ENCODE measurements at regions not wholly inside any gene's neighbourhood (a gene's known extent, or its start where the extent isn't known, plus 50 kb on each side); places are given as distances from the start of the nearest gene placed in this dataset.

DNA sequence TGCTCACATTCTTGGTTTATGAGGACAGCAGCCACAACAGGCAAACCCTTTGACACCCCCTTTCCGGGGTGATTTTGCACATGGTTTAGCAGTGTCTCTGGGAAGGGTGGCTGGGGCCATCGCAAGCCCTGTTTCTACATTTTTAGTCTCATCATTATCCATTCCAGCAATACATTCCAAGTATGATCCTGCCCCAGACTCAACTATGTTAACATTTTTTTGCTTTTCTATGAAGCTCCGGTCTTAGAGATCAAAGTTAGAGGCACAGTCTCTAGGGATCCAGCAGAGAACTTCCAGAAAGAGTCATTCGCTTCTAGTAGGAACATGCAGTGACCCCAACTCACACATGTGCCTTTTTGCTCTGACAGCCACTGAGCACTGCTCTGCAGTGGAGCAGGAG lies 130.9 kb downstream of the TBX5 start:
- Mint-ChIP-seq H3K4me1 (no peaks in the 10 kb centered on the region), H3K36me3 (ENCODE audit: low read depth) (no peaks in the 10 kb centered on the region), H3K4me3 (no peak overlapping the region), H3K27me3 (peaks cover 8% of the 10 kb centered on the region), H3K9me3 (ENCODE audit: low read depth) (no peaks in the 10 kb centered on the region), H3K27ac (no peak overlapping the region)
- ChIA-PET POLR2A (no interaction called here), CTCF (no interaction called here)
- intact Hi-C loops (cut with DNase I, micrococcal nuclease): no loop called here
- ATAC-seq (no peak), DNase-seq (no peak)

DNA sequence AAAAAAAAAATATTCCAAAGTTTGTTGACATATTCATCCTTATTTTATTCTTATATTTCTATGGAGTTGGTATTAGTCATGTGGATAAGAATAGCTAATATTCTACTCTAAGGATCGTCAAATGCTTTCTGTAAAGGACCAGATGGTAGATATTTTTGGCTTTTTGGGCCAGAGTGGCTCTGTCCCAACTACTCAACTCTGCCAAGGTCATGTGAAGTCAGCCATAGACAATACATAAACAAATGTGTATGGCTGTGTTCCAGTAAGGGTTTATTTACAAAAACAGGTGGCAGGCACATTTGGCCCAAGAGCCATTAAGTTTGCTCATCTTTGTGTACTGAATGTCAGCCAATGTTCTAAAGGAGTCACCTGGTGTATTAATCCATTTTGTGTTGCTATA lies 131.8 kb downstream of the TBX5 start:
- H3K4me3 Mint-ChIP-seq: no peak overlapping the region
- ChIA-PET CTCF (no interaction called here), POLR2A (no interaction called here)
- H3K36me3 Mint-ChIP-seq (ENCODE audit: low read depth): no peaks in the 10 kb centered on the region
- H3K4me1 Mint-ChIP-seq: no peaks in the 10 kb centered on the region
- peaks cover 7% of the 10 kb centered on the region for H3K27me3 Mint-ChIP-seq
- no peak overlapping the region for H3K27ac Mint-ChIP-seq
- intact Hi-C loops (cut with DNase I, micrococcal nuclease): no loop called here
- DNase-seq: no peak
- no peaks in the 10 kb centered on the region for H3K9me3 Mint-ChIP-seq (ENCODE audit: low read depth)
- ATAC-seq: no peak

DNA sequence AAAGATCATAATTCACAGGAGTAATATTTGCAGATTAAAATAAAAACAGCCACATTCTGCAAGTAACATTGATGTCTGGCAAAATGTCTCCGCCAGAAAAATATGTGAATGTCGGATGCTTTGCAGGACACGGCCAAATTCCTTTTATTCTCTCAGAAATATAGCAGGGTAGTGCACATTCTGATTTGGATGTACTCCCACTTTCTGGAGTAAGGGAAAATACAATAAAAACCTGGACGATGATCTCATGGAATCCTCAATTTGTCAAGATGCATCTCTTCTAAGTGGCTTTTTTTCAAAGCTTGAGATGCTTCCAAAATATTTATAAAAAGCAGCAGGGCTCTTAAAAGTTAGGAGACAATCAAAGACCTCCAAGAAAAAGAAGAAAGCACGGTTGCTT lies 133.3 kb downstream of the TBX5 start:
- ChIA-PET CTCF (no interaction called here), POLR2A (no interaction called here)
- DNase-seq (no peak), ATAC-seq (no peak)
- H3K27ac Mint-ChIP-seq: no peak overlapping the region
- H3K4me1 Mint-ChIP-seq: no peaks in the 10 kb centered on the region
- H3K27me3 Mint-ChIP-seq: peaks cover 8% of the 10 kb centered on the region
- intact Hi-C loops (cut with DNase I, micrococcal nuclease): no loop called here
- no peaks in the 10 kb centered on the region for H3K36me3 Mint-ChIP-seq (ENCODE audit: low read depth)
- no peak overlapping the region for H3K4me3 Mint-ChIP-seq
- H3K9me3 Mint-ChIP-seq (ENCODE audit: low read depth): no peaks in the 10 kb centered on the region

DNA sequence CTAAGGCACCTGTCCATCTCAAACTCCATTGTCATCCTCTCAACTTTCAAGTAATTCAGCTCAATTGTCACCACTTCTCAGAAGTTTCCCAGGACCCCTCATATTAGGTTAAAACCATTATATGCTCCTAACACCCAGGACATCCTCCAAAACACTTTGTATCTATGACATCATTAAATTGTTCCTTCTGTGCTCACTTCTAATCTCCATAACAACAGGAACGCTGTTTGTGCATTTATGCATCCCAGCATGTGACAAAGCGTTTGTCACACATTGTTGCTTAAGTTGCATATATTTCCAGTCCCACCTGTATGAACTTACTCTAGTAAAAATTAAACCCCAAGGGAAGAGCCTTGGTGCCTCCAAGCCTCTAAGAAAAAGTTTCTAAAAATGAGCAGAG lies 133.9 kb downstream of the TBX5 start:
- Mint-ChIP-seq H3K27ac (no peak overlapping the region), H3K36me3 (ENCODE audit: low read depth) (no peaks in the 10 kb centered on the region), H3K4me1 (no peaks in the 10 kb centered on the region), H3K27me3 (peaks cover 8% of the 10 kb centered on the region), H3K9me3 (ENCODE audit: low read depth) (no peaks in the 10 kb centered on the region), H3K4me3 (no peak overlapping the region)
- DNase-seq (no peak), ATAC-seq (no peak)
- ChIA-PET POLR2A (no interaction called here), CTCF (no interaction called here)
- intact Hi-C loops (cut with DNase I, micrococcal nuclease): no loop called here

DNA sequence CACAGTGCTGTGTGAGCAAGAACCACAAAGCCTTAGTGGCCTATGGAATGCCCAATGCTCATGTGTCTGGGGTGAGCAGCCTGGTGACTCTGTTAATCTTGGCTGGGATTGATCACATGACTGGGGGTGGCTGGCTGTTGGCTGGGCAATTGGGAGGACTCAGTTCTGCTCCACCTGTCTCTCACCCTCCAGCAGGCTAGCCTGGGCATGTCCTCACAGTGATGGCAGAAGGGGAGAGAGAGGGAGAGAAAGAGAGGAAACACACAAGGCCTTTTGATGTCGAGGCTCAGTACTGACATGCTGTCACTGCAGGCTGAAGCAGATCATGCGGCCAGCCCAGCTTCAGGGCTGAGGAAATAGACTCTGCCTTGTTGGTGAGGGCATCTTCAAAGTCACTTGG lies 136.8 kb downstream of the TBX5 start:
- ATAC-seq (no peak), DNase-seq (no peak)
- Mint-ChIP-seq H3K9me3 (ENCODE audit: low read depth) (no peaks in the 10 kb centered on the region), H3K4me3 (no peak overlapping the region), H3K27me3 (peaks cover 6% of the 10 kb centered on the region), H3K27ac (no peak overlapping the region), H3K36me3 (ENCODE audit: low read depth) (no peaks in the 10 kb centered on the region), H3K4me1 (no peaks in the 10 kb centered on the region)
- CTCF ChIA-PET: no interaction called here
- POLR2A ChIA-PET: no interaction called here
- intact Hi-C loops (cut with DNase I, micrococcal nuclease): no loop called here

DNA sequence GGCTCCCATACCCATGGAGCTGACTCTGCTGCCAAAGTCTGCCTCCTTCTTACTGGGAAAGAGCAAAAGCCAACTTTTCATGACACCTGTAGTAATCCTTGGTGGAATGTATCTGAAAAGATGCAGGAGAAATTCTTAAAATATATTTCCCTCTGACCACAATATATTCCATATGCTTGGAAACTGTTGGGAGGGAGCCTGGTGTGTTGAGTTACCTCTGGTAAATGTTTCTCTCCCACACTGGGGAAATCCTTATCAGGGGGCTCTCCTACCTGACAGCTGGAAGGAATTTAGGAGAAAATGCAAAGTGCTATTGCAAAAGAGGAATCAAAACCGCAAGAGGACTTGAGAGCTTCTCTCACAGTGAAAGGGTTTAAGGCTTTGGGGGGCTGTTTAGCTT lies 139.4 kb downstream of the TBX5 start:
- Mint-ChIP-seq H3K4me3 (no peak overlapping the region), H3K27ac (no peak overlapping the region), H3K36me3 (ENCODE audit: low read depth) (no peaks in the 10 kb centered on the region), H3K9me3 (ENCODE audit: low read depth) (no peaks in the 10 kb centered on the region), H3K4me1 (no peaks in the 10 kb centered on the region), H3K27me3 (peaks cover 6% of the 10 kb centered on the region)
- DNase-seq (no peak), ATAC-seq (no peak)
- intact Hi-C loops (cut with DNase I, micrococcal nuclease): no loop called here
- ChIA-PET POLR2A (no interaction called here), CTCF (no interaction called here)

DNA sequence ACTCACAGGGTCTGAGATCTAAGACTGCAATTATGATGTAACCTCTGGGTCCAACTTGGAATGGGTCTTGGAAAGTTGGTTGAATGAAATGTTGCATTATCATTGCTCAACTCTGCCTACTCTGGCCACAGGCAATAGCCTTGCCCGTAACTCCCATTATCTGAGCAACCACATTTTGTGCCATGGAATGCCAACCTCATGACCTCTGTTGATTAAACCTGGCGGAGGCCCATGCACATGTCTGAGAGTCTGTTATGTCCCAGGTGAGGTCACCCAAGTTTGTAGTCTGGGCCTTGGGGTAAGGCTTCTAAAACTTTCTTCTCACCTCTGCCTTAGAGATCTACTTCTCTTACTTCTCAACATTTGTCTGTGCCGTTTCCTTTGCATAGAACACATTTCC lies 140.9 kb downstream of the TBX5 start:
- H3K36me3 Mint-ChIP-seq (ENCODE audit: low read depth): no peaks in the 10 kb centered on the region
- ATAC-seq: no peak
- intact Hi-C loops (cut with DNase I, micrococcal nuclease): no loop called here
- ChIA-PET CTCF (no interaction called here), POLR2A (no interaction called here)
- no peak for DNase-seq
- H3K4me1 Mint-ChIP-seq: no peaks in the 10 kb centered on the region
- no peaks in the 10 kb centered on the region for H3K9me3 Mint-ChIP-seq (ENCODE audit: low read depth)
- H3K27me3 Mint-ChIP-seq: peaks cover 3% of the 10 kb centered on the region
- H3K4me3 Mint-ChIP-seq: no peak overlapping the region
- no peak overlapping the region for H3K27ac Mint-ChIP-seq

DNA sequence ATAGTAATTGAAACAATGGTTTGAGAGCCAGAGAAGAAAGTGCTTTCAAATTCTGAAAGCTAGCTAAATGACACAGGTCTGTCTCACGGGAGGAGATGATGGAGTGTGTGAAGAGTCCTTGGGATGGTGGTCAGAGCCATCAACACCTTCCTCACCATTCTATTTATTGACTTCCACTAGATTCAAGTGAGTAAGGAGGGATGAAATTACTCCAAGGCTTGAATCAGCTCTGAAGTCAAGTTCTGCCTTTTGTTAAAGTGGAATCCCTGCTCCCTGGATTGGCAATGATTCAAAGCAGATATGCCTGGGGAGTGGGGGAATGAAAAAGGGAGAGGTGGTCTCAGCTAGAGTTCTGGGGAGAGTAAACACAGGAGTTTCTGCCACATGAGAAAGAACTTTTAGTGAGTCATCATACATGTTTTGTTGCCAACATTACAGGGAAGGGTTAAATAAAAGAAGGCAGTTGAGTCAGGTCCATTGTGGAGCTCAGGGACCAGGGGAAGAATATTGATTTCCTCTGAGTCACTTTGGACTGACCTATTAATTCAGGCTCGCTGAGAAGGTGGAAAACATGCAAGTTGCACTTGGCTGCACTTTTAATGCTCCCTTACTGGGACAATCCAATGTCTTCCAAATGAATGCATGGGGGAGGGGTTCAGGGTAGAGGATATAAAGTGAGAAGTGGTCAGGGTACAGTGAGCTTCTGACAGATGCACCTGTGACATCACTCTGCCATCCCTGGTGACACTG lies 142.7 kb downstream of the TBX5 start:
- no peak overlapping the region for H3K4me3 Mint-ChIP-seq
- H3K27me3 Mint-ChIP-seq: no peaks in the 10 kb centered on the region
- DNase-seq (no peak), ATAC-seq (no peak)
- H3K9me3 Mint-ChIP-seq (ENCODE audit: low read depth): no peaks in the 10 kb centered on the region
- no peaks in the 10 kb centered on the region for H3K36me3 Mint-ChIP-seq (ENCODE audit: low read depth)
- ChIA-PET CTCF (interaction anchor here (0.7 kb wide), 1 partner anchor 245 kb away, joined by 4 read pairs; no protein-coding TSS in a partner anchor), POLR2A (no interaction called here)
- no peak overlapping the region for H3K27ac Mint-ChIP-seq
- H3K4me1 Mint-ChIP-seq: no peaks in the 10 kb centered on the region
- intact Hi-C loops (cut with DNase I, micrococcal nuclease): no loop called here

DNA sequence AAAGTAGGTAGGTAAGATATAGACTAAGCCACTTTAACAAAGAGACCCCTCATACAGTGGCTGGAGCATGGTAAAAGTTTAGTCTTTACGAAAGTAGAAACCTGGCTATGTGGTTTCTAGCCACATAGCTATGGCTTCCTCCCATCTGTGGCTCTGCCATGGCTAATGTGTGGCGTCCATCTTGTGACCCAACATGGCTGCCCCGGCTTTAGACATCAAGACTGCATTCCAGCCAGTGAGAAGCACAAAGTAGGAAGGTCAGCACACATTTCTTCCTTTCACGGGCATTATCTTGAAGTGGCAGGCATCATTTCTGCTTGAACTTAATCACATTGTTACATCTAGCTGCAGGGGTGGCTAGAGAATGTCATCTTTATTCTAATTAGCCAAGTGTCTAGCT lies 148.3 kb downstream of the TBX5 start:
- CTCF ChIA-PET: no interaction called here
- intact Hi-C loops (cut with DNase I, micrococcal nuclease): no loop called here
- no peak overlapping the region for H3K27ac Mint-ChIP-seq

DNA sequence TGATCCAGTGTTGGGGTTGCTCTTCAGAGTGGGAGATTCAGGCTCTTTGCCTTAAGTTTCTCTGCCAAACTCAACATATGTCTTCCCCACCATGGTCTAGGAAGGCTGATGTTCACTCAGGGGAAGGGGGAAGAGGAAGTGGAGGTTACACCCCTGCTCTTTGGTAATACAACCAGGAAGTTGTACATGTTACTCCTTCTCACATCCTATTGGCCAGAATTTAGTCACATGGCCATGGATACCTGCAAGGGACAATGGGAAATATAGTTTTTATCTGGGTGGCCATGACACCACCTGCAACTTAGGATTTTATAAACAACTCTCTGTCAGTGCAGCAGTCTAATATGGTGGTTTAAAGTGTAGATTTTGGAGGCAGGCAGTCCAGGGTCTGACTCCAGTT lies 150.9 kb downstream of the TBX5 start:
- ATAC-seq: no peak
- ChIA-PET CTCF (no interaction called here), POLR2A (no interaction called here)
- intact Hi-C loops (cut with DNase I, micrococcal nuclease): no loop called here
- Mint-ChIP-seq H3K27me3 (peaks cover 9% of the 10 kb centered on the region), H3K4me1 (no peaks in the 10 kb centered on the region), H3K9me3 (ENCODE audit: low read depth) (peaks cover 6% of the 10 kb centered on the region), H3K27ac (no peak overlapping the region), H3K36me3 (ENCODE audit: low read depth) (no peaks in the 10 kb centered on the region), H3K4me3 (no peak overlapping the region)
- DNase-seq: no peak

More for the DNA sequence above, 148.3 kb downstream of the TBX5 start:
- Mint-ChIP-seq H3K36me3 (ENCODE audit: low read depth) (no peaks in the 10 kb centered on the region), H3K9me3 (ENCODE audit: low read depth) (peaks cover 6% of the 10 kb centered on the region), H3K27me3 (peaks cover 9% of the 10 kb centered on the region), H3K4me3 (no peak overlapping the region), H3K4me1 (no peaks in the 10 kb centered on the region)
- ATAC-seq (no peak), DNase-seq (no peak)
- POLR2A ChIA-PET: no interaction called here

DNA sequence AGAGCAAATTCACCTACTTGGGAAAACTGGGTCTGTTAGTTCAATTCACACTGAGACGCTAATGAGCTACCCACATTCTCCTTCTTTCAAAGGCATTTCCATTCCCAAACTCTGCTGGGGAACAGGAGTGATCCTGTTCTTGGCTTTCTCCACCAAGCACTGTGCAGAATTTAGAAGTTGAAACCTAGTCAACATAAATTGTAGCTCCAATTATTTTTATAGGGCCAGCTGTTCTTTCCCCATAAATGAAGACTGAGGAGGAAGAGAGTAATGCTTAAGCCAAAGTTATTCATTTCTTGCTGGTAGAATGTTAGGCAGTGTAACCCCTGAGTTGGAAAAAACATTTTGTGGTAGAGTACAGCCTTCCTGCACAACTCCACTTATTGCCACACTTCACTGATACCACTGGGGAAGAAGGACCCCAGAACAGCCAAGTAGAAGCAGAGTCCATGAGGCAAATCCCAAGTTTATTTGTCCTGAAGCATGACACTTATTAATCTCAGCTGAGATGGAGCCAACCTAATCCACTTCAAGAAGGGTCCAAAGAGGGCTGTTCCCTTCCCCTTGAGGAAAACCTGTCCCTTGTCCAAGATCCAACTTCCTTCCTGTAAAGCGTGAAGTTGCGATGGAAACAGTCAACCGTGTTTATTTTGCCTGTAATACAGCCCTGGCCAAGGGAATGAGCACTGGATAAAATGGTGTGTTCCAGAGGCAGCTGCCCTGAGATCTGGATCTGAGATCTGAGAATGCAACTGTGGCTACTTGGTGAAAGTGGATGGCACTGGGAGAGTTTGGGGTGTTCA lies 151.8 kb downstream of the TBX5 start:
- Mint-ChIP-seq H3K27me3 (peaks cover 9% of the 10 kb centered on the region), H3K27ac (no peak overlapping the region), H3K36me3 (ENCODE audit: low read depth) (no peaks in the 10 kb centered on the region), H3K4me1 (no peaks in the 10 kb centered on the region), H3K4me3 (no peak overlapping the region), H3K9me3 (ENCODE audit: low read depth) (peaks cover 6% of the 10 kb centered on the region)
- intact Hi-C loops (cut with DNase I, micrococcal nuclease): no loop called here
- no peak for ATAC-seq
- DNase-seq: no peak
- ChIA-PET POLR2A (no interaction called here), CTCF (interaction anchor here (0.8 kb wide), 1 partner anchor 99 kb away, joined by 3 read pairs; no protein-coding TSS in a partner anchor)

DNA sequence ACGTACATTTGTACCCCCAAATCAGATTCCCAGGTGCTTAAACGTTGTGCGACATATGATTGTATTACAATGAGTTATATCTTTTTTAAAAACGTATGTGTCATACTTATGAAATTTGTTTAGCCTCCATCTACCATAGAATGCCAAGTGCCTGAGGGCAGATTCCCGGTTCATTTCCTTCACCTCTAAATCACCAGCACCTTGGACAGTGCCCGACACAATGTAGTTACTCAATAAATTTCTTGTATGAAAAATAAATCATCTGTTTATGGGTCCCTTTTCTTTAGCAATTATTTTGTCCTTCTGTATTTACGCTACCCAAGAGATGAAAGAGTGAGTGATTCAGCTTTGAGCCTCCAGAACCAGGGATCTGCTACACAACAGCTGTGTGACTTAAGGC lies 157.4 kb downstream of the TBX5 start:
- DNase-seq: no peak
- intact Hi-C loops (cut with DNase I, micrococcal nuclease): no loop called here
- ATAC-seq: no peak
- ChIA-PET POLR2A (no interaction called here), CTCF (no interaction called here)
- peaks cover 7% of the 10 kb centered on the region for H3K27me3 Mint-ChIP-seq
- no peaks in the 10 kb centered on the region for H3K4me1 Mint-ChIP-seq
- peaks cover 1% of the 10 kb centered on the region for H3K9me3 Mint-ChIP-seq (ENCODE audit: low read depth)
- H3K27ac Mint-ChIP-seq: no peak overlapping the region
- no peaks in the 10 kb centered on the region for H3K36me3 Mint-ChIP-seq (ENCODE audit: low read depth)
- no peak overlapping the region for H3K4me3 Mint-ChIP-seq

Measured in activated CD4-positive, alpha-beta T cell treated with anti-CD3 and anti-CD28 coated beads for 36 hours (primary cell).